ENCODE measurements at regions not wholly inside any gene's neighbourhood (a gene's known extent, or its start where the extent isn't known, plus 50 kb on each side); places are given as distances from the start of the nearest gene placed in this dataset.

DNA sequence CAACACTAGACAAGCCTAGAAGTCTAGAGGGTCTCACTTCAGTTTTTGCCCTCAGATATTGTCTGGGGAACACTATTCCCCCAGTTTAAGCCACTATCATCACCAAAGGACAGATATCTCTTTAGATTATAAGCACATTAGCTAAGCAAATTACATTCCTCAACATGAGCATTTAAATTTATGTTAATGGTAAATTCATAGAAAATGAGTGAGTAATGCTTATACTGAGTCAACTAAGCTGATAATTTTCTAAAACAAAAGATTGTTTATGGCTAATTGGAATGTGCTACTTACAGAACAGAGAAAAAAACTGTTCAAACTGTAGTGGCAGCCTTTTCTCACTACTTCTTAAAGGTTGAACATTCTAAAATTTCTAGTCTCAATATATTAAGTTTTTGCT lies 290.2 kb downstream of the SLITRK1 start:
- no peak overlapping the region for H3K4me3 Mint-ChIP-seq
- no peaks in the 10 kb centered on the region for H3K9me3 Mint-ChIP-seq
- no peak overlapping the region for H3K27ac Mint-ChIP-seq
- no peaks in the 10 kb centered on the region for H3K27me3 Mint-ChIP-seq
- H3K4me1 Mint-ChIP-seq (ENCODE audit: low read depth), result no peaks in the 10 kb centered on the region
- H3K36me3 Mint-ChIP-seq (ENCODE audit: low read depth), result no peaks in the 10 kb centered on the region

DNA sequence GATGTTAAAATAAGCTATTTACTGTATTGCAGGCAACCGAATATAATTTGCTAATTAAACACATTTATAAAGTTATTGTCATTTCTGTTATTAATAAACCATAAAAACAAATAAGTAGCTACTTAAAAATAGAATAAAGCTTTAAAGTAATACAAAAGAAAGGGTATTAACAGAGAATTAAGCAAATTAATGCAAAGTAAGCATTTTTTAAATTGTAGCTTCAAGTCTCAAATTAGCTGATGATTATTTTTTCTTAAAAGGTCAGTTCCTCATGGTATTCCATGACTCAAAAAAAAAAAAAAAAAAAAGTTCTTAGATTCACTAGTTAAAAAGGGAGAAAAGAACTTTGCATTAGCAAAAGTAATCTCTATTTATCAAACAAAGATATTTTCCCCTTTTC lies 292.5 kb downstream of the SLITRK1 start:
- no peaks in the 10 kb centered on the region for H3K27me3 Mint-ChIP-seq
- no peaks in the 10 kb centered on the region for H3K9me3 Mint-ChIP-seq
- no peaks in the 10 kb centered on the region for H3K36me3 Mint-ChIP-seq (ENCODE audit: low read depth)
- no peak overlapping the region for H3K4me3 Mint-ChIP-seq
- no peak overlapping the region for H3K27ac Mint-ChIP-seq
- H3K4me1 Mint-ChIP-seq (ENCODE audit: low read depth), result no peaks in the 10 kb centered on the region

DNA sequence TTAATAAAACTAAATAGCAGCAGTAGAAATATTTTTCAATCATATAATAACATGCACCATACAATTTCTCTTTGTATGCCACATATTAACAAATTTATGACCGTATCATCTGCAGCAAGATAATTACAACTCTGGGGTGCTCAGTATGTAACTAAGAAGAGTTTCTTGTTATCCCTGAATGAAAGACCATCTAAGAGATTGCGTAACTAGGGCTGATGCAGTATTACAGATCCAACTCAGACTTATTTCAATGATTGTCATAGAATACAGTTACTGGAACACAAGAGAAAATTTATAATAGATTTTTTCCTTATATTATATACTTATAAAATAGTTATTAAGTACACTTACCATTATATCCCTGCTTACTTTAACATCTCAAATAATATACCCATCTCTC lies 305.1 kb downstream of the SLITRK1 start:
- Mint-ChIP-seq H3K9me3 (peaks cover 18% of the 10 kb centered on the region), H3K4me1 (ENCODE audit: low read depth) (no peaks in the 10 kb centered on the region), H3K36me3 (ENCODE audit: low read depth) (no peaks in the 10 kb centered on the region), H3K27ac (no peak overlapping the region), H3K4me3 (no peak overlapping the region), H3K27me3 (no peaks in the 10 kb centered on the region)

DNA sequence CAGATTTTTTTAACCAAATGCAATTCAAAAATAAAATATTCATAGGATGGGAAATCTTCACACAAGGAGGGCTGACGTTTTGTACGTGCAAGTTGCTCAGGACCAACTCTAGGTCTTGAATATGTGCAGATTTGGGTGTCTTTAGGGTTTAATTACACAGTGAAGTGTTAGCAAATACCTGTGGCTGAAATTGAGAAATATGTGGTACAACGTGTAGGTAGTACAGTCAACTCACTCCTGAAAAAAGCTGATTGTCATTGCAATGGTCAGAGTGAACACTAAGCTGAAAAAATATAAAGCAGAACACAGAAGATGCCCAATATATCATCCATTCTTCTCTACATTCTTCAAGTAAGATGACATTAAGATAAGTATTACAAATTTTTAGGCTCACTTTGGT lies 314.3 kb downstream of the SLITRK1 start:
- no peak overlapping the region for H3K4me3 Mint-ChIP-seq
- H3K27ac Mint-ChIP-seq, result no peak overlapping the region
- no peaks in the 10 kb centered on the region for H3K36me3 Mint-ChIP-seq (ENCODE audit: low read depth)
- no peaks in the 10 kb centered on the region for H3K4me1 Mint-ChIP-seq (ENCODE audit: low read depth)
- no peaks in the 10 kb centered on the region for H3K27me3 Mint-ChIP-seq
- H3K9me3 Mint-ChIP-seq, result peaks cover 13% of the 10 kb centered on the region

DNA sequence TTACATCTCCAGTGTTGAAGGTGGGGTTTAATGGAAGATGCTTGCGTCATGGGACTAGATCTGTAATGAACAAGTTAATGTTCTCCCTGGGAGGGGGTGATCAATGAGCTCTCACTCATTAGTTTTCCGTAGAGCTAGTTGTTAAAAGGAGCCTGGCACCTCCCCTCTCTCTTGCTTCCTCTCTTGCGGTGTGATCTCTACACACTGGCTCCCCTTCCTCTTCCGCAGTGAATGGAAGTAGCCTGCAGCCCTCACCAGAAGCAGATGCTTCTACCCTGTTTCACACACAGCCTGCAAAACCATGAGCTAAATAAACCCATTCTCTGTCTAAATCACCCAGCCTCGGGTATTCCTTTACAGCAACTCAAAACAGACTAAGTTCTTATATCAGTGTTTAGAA lies 318.8 kb downstream of the SLITRK1 start:
- Mint-ChIP-seq H3K9me3 (peaks cover 2% of the 10 kb centered on the region), H3K27me3 (no peaks in the 10 kb centered on the region), H3K4me3 (no peak overlapping the region), H3K36me3 (ENCODE audit: low read depth) (no peaks in the 10 kb centered on the region), H3K27ac (no peak overlapping the region), H3K4me1 (ENCODE audit: low read depth) (no peaks in the 10 kb centered on the region)

DNA sequence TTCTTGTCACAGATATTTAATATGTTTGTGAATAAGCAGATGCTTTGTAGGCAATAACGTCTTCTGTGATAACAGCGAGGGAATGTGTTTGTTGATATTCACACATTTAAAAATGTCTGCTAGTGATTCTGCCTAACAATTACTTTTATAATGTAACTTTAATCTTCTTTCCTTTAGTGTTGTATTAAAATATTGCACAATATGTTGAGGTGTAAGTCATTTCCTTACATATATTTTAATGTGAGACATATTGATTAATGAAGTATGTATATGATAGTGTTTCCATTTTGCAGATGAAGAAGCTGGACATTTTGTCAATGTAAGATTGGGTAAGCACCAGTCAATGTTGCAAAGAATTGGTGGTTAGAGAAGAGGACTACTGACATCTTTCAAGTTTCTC lies 324.4 kb downstream of the SLITRK1 start:
- Mint-ChIP-seq H3K27me3 (no peaks in the 10 kb centered on the region), H3K4me1 (ENCODE audit: low read depth) (no peaks in the 10 kb centered on the region), H3K9me3 (peaks cover 5% of the 10 kb centered on the region), H3K27ac (no peak overlapping the region), H3K36me3 (ENCODE audit: low read depth) (no peaks in the 10 kb centered on the region), H3K4me3 (no peak overlapping the region)

DNA sequence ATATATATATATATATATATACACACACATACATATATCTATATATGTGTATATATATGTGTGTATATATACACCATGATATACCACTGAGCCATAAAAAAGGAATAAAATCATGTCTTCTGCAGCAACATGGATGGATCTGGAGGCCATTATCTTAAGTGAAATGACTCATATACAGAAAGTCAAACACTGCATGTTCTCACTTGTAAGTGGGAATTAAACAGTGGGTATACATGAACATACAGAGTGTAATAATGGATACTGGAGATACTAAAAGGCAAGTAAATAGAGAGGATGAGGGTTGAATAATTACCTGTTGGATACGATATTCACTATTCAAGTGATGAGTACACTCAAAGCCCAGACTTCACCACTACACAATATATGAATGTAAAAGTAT lies 332.6 kb downstream of the SLITRK1 start:
- H3K9me3 Mint-ChIP-seq, result peaks cover 3% of the 10 kb centered on the region
- H3K36me3 Mint-ChIP-seq (ENCODE audit: low read depth), result no peaks in the 10 kb centered on the region
- H3K27me3 Mint-ChIP-seq, result no peaks in the 10 kb centered on the region
- no peaks in the 10 kb centered on the region for H3K4me1 Mint-ChIP-seq (ENCODE audit: low read depth)
- H3K27ac Mint-ChIP-seq, result no peak overlapping the region
- H3K4me3 Mint-ChIP-seq, result no peak overlapping the region

DNA sequence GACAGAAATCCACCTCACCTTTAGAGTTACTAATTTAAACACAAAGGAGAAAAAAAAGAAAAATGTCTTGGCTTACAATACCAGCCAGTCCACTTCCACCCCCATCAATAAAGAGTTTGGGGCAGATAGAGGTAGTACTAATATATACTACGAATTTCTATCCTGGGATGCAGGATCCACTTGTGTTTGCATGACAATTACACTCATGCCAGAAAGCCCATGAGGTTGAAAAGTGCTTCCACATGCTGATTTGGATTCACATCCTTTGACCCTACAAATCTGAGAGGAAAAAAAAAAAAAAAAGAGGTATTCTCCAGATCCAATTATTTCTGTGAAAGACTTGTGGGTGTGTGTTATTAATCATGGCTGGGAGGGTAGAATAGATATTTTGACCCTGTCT lies 335.2 kb downstream of the SLITRK1 start:
- Mint-ChIP-seq H3K36me3 (ENCODE audit: low read depth) (no peaks in the 10 kb centered on the region), H3K4me3 (no peak overlapping the region), H3K27ac (no peak overlapping the region), H3K4me1 (ENCODE audit: low read depth) (no peaks in the 10 kb centered on the region), H3K27me3 (no peaks in the 10 kb centered on the region), H3K9me3 (peaks cover 7% of the 10 kb centered on the region)

DNA sequence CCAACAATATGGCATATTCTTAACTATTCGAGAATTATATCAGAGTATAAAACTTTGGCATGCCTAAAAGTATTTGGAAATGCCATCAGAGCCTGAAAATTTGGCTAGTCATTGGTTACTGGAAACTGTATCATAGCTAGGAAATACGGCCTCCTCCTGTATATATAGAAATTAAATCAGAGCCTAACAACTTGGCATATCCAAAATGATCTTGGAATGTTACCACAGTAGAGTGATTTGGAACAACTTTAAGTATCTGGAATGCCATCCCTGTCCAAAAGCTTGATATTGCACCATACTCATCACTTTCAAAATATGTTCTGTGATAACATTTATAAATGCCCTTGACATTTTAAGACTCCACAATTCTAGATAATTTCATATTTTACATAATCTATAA lies 335.8 kb downstream of the SLITRK1 start:
- no peak overlapping the region for H3K4me3 Mint-ChIP-seq
- no peaks in the 10 kb centered on the region for H3K36me3 Mint-ChIP-seq (ENCODE audit: low read depth)
- no peaks in the 10 kb centered on the region for H3K4me1 Mint-ChIP-seq (ENCODE audit: low read depth)
- peaks cover 7% of the 10 kb centered on the region for H3K9me3 Mint-ChIP-seq
- H3K27me3 Mint-ChIP-seq, result no peaks in the 10 kb centered on the region
- H3K27ac Mint-ChIP-seq, result no peak overlapping the region

DNA sequence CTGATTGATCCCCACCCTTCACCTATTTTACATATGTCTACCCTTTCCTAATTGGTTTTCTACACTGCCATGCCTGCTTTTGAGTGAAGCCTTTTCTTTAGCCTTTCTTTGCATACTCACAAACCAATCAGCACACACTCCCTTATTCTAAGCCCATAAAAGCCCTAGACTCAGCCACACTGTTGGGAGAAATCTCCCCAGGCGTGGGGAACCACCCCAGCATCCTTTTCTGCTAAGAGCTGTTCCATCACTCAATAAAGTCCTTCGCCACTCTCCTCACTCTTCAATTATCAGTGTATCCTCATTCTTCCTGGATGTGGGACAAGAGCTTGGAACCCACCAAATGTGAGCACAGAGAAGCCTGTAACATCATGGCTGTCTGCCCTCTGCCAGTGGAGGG lies 343.6 kb downstream of the SLITRK1 start:
- Mint-ChIP-seq H3K36me3 (ENCODE audit: low read depth) (no peaks in the 10 kb centered on the region), H3K27ac (no peak overlapping the region), H3K27me3 (no peaks in the 10 kb centered on the region), H3K9me3 (peaks cover 24% of the 10 kb centered on the region), H3K4me3 (no peak overlapping the region), H3K4me1 (ENCODE audit: low read depth) (no peaks in the 10 kb centered on the region)

DNA sequence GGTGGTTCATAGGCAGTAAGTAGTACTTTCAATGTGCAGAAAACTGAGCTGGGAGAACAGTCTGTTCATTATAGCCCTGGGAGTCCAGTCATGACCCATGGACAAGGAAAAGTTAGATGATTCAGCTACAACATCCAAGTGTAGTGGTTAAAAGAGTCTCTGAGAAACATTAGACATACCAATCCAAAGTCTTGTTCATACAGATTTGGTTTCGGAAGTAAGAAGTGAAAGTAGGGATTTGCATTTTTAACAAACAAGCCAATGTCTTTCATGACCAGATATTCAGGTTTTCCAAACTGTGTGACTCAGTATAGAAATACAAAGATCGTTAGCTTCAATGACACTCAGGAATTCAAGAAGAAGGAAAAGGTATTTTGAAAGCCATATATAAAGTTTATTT lies 345.3 kb downstream of the SLITRK1 start:
- Mint-ChIP-seq H3K4me3 (no peak overlapping the region), H3K36me3 (ENCODE audit: low read depth) (no peaks in the 10 kb centered on the region), H3K27ac (no peak overlapping the region), H3K9me3 (peaks cover 20% of the 10 kb centered on the region), H3K4me1 (ENCODE audit: low read depth) (no peaks in the 10 kb centered on the region), H3K27me3 (no peaks in the 10 kb centered on the region)

DNA sequence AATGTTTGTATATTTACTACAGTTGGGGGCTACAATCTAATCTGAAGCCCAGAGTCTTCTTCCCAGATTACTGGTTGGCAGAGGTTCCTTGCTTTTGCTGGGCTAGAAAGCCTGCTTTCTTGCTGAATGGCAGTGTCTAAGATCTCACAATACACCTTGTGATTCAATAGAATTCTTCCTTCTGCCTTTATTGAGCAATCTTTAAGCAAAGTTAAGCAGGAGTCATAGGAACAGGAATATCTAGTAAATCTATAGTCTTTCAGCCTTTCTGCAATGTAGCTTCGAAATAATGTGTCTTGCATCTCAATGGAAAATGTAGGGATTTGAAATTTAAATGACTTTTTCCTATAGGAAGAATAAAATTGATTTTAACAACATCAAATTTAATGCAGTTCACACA lies 346.1 kb downstream of the SLITRK1 start:
- Mint-ChIP-seq H3K27ac (no peak overlapping the region), H3K4me1 (ENCODE audit: low read depth) (no peaks in the 10 kb centered on the region), H3K36me3 (ENCODE audit: low read depth) (no peaks in the 10 kb centered on the region), H3K27me3 (no peaks in the 10 kb centered on the region), H3K4me3 (no peak overlapping the region), H3K9me3 (peaks cover 20% of the 10 kb centered on the region)

DNA sequence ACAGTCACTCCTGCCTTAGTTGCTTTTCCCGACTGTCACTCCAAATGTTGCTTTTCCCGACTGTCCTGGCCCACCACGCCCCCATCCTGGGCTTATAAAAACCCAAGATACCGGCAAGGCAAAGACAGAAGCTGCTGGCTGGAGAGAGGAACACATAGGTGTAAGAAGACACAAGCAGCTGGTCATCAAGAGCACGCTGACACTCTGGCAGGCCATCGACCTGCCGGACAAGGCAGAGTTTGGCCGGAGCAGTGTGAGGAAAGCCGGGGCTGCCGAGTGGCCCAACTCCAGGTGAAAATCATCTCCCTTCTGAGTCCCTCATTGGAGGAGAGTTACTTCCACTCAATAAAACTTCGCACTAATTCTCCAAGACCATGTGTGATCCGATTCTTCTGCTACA lies 349.5 kb downstream of the SLITRK1 start:
- Mint-ChIP-seq H3K4me1 (ENCODE audit: low read depth) (no peaks in the 10 kb centered on the region), H3K36me3 (ENCODE audit: low read depth) (no peaks in the 10 kb centered on the region), H3K27me3 (no peaks in the 10 kb centered on the region), H3K4me3 (no peak overlapping the region), H3K27ac (no peak overlapping the region), H3K9me3 (peaks cover 4% of the 10 kb centered on the region)

DNA sequence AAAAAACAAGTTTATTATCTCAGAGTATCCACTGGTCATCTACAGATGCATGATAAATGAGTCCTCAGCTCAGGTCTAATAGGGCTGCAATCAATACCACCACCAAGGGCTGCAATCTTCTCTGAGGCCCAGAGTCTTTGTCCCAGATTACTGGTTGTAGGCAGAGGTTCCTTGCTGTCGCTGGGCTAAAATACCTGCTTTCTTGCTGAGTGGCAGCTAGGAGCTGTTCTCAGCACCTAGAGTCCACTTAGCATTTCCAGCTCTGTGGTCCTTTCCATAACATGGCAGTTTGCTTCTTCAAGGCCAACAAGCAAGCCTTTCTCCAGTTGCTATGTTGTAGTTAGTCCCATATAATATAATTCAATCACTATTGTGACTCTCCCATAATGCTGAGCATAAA lies 351.3 kb downstream of the SLITRK1 start:
- no peaks in the 10 kb centered on the region for H3K36me3 Mint-ChIP-seq (ENCODE audit: low read depth)
- no peak overlapping the region for H3K27ac Mint-ChIP-seq

DNA sequence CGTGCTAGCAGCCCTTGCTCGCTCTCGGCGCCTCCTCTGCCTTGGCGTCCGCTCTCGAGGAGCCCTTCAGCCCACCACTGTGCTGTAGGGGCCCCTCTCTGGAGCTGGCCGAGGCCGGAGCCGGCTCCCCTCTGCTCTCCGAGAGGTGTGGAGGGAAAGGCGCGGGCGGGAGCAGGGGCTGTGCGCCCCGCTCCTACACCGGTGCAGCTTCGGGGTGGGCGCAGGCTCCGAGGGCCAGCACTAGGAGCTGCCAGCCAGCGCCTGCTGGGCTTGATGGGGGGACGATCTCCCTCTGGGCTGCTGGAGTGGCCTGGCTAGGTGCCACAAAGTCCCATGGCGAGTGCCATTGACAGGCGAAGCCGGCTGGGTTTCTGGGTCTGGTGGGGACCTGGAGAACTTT lies 365.5 kb downstream of the SLITRK1 start:
- H3K27ac Mint-ChIP-seq, result no peak overlapping the region
- H3K4me1 Mint-ChIP-seq (ENCODE audit: low read depth), result no peaks in the 10 kb centered on the region
- no peaks in the 10 kb centered on the region for H3K27me3 Mint-ChIP-seq
- no peak overlapping the region for H3K4me3 Mint-ChIP-seq
- H3K9me3 Mint-ChIP-seq, result peaks cover under 1% of the 10 kb centered on the region
- no peaks in the 10 kb centered on the region for H3K36me3 Mint-ChIP-seq (ENCODE audit: low read depth)

More for the DNA sequence above, 351.3 kb downstream of the SLITRK1 start:
- H3K9me3 Mint-ChIP-seq, result peaks cover 4% of the 10 kb centered on the region
- H3K4me1 Mint-ChIP-seq (ENCODE audit: low read depth), result no peaks in the 10 kb centered on the region
- no peak overlapping the region for H3K4me3 Mint-ChIP-seq
- H3K27me3 Mint-ChIP-seq, result no peaks in the 10 kb centered on the region

DNA sequence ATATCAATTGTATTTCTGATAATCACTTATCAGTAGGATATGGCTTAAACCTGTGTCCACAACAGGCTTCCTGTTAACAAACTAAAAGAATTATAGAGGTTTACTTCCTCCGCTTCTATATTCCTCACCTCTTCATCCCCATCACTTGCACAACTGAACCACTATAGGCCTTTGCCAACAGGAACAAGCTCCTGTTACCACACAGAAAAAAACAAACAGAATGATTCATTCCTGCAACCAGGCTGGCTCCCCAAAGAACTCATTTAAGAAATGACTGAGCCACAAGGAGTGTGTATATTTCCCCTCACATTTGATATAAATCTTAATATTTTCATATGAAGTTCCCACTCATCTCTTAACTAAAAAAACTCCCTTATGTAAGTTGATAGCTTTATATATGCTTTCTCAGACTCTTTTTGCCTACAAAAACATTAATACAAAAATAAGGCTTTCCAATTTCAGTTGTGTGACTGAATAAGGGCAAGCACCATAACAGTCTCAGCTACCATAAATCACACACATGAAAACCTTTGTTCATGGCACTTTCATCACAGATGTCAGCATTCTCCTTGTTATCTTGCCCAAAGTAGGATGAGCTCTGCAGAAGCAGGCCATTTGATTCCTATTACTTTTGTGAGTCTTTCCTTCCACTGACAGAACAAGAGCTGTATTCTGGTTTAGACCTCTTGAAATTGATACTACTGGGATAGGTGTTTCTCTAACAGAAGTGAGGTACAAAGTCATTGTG lies 366.8 kb downstream of the SLITRK1 start:
- H3K36me3 Mint-ChIP-seq (ENCODE audit: low read depth), result no peaks in the 10 kb centered on the region
- no peaks in the 10 kb centered on the region for H3K4me1 Mint-ChIP-seq (ENCODE audit: low read depth)
- H3K4me3 Mint-ChIP-seq, result no peak overlapping the region
- H3K27me3 Mint-ChIP-seq, result no peaks in the 10 kb centered on the region
- H3K27ac Mint-ChIP-seq, result no peak overlapping the region
- H3K9me3 Mint-ChIP-seq, result peaks cover 4% of the 10 kb centered on the region
